Suprapubic skin (tissue), 3 donors: ENCODE measurements at regions not wholly inside any gene's neighbourhood (a gene's known extent, or its start where the extent isn't known, plus 50 kb on each side); places are given as distances from the start of the nearest gene placed in this dataset.

Source experiments
- POLR2AphosphoS5 ChIP-seq, 3 donors: sonication (generic); formaldehyde crosslinking; IDR thresholded peaks; one replicate each; pipeline ENCODE4 v1.6.1; 2017; ENCODE audit warnings: antibody characterized with exemption in 3 of 3
- TF ChIP-seq, protein P1 (sequence below), 2 donors: fragments of 200-600 bp in 1 of 2; fragments of 450-650 bp in 1 of 2; sonication (generic) in 1 of 2; IDR thresholded peaks; one replicate each; pipeline ENCODE4 v1.5.1; 2016 to 2019; ENCODE audit warnings: antibody characterized with exemption in 2 of 2, mild to moderate bottlenecking in 1 of 2, moderate library complexity in 1 of 2

DNA sequence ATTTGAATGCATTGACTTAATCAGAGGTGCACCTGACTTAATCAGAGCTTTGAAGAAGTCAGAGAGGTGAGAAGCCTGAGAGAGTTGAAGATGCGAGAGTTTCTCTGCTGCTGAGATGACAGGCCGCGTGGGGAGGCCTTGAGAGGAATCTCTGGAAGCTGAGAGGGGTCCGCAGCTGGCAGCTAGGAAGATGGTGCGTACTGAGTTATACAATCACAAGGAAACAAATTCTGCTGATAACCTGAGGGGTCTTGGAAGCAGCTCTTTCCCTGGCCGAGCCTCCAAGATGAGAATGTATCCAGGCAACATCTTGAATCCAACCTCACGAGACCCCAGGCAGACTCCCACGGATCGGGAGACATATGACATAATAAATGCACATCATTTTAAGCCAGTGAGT lies 91.7 kb downstream of the SPATA31A6 start:
- TF ChIP-seq, protein P1, sequence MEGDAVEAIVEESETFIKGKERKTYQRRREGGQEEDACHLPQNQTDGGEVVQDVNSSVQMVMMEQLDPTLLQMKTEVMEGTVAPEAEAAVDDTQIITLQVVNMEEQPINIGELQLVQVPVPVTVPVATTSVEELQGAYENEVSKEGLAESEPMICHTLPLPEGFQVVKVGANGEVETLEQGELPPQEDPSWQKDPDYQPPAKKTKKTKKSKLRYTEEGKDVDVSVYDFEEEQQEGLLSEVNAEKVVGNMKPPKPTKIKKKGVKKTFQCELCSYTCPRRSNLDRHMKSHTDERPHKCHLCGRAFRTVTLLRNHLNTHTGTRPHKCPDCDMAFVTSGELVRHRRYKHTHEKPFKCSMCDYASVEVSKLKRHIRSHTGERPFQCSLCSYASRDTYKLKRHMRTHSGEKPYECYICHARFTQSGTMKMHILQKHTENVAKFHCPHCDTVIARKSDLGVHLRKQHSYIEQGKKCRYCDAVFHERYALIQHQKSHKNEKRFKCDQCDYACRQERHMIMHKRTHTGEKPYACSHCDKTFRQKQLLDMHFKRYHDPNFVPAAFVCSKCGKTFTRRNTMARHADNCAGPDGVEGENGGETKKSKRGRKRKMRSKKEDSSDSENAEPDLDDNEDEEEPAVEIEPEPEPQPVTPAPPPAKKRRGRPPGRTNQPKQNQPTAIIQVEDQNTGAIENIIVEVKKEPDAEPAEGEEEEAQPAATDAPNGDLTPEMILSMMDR (IDR thresholded peaks at IDR 0.05) = no peak
- TF ChIP-seq POLR2AphosphoS5 (IDR thresholded peaks at IDR 0.05) = no peak
